ENCODE measurements at regions not wholly inside any gene's neighbourhood (a gene's known extent, or its start where the extent isn't known, plus 50 kb on each side); places are given as distances from the start of the nearest gene placed in this dataset.

- CTCF ChIA-PET = no interaction called here
- POLR2A ChIA-PET = no interaction called here
- H3K4me2 ChIP-seq (ENCODE audit: low read length) = no peak overlapping the region
- H3K9me2 ChIP-seq (ENCODE audit: insufficient read depth) = no peaks in the 10 kb centered on the region
- RAD21 ChIA-PET (ENCODE audit: low non-redundant PET in 1 of 2, low total read pairs in 2 of 2, uncharacterized antibody in 2 of 2, unreplicated experiment in 2 of 2) = no interaction called here
- DNase-seq (ENCODE audit: low read depth, low spot score) (no peak), ATAC-seq (no peak)
- no peaks in the 10 kb centered on the region for H3K4me1 ChIP-seq (ENCODE audit: control insufficient read depth in 1 of 2, insufficient read depth in 2 of 2, low read length in 2 of 2)
- no peak overlapping the region for H3K9ac ChIP-seq (ENCODE audit: low read length)
- H2AFZ ChIP-seq (ENCODE audit: low read depth, low read length, poor library complexity, severe bottlenecking) = no peak overlapping the region
- intact Hi-C loops (cut with micrococcal nuclease) = no loop called here
- no peaks in the 10 kb centered on the region for H3K36me3 ChIP-seq (ENCODE audit: control insufficient read depth in 1 of 2, insufficient read depth in 2 of 2, low read length in 2 of 2)
- H3K9me3 ChIP-seq (ENCODE audit: control insufficient read depth in 1 of 2, insufficient read depth in 1 of 2, low read depth in 1 of 2, low read length in 2 of 2) = no peaks in the 10 kb centered on the region
- no TSS peak for BruUV-seq (replicated peaks)
- no peaks in the 10 kb centered on the region for H3K79me2 ChIP-seq (ENCODE audit: insufficient read depth, low read length)
- TF ChIP-seq CTCF (IDR thresholded peaks at IDR 0.05 in 2 of 3, conservative IDR thresholded peaks at IDR 0.05 in 1 of 3; ENCODE audit: borderline replicate concordance in 1 of 3, insufficient read depth in 1 of 3, low read depth in 2 of 3, low read length in 2 of 3) = no peak
- no peak for TF ChIP-seq ELF1 (IDR thresholded peaks at IDR 0.05; ENCODE audit: borderline replicate concordance, low read depth)
- TF ChIP-seq SP1 (IDR thresholded peaks at IDR 0.05; ENCODE audit: low read depth) = no peak
- no peak for TF ChIP-seq EZH2phosphoT487 (IDR thresholded peaks at IDR 0.05; ENCODE audit: borderline replicate concordance)
- TF ChIP-seq FOSL1 (IDR thresholded peaks at IDR 0.05; ENCODE audit: low read depth) = no peak
- no peak for TF ChIP-seq YY1 (IDR thresholded peaks at IDR 0.05; ENCODE audit: extremely low read depth, insufficient replicate concordance, low read depth, low read length)
- TF ChIP-seq ZBTB33 (IDR thresholded peaks at IDR 0.05; ENCODE audit: extremely low read depth, insufficient replicate concordance, low read length) = no peak
- TF ChIP-seq SRF (IDR thresholded peaks at IDR 0.05; ENCODE audit: low read depth) = no peak
- no peak for TF ChIP-seq SIN3A (IDR thresholded peaks at IDR 0.05; ENCODE audit: low read depth)
- TF ChIP-seq CBX3 (IDR thresholded peaks at IDR 0.05; ENCODE audit: low read depth) = no peak
- no peak overlapping the region for H3K4me3 ChIP-seq (replicated peaks in 1 of 2; ENCODE audit: low read depth in 1 of 2, low read length in 2 of 2)
- peaks cover 73% of the 10 kb centered on the region for H3K27me3 ChIP-seq (ENCODE audit: insufficient read depth, low read length)
- no peak overlapping the region for H3K27ac ChIP-seq (ENCODE audit: low read depth, low read length)
- H4K20me1 ChIP-seq (ENCODE audit: insufficient read depth) = no peaks in the 10 kb centered on the region
These were observed 91.6 kb upstream of the LNX1 start for GRCh38 chr4:53682908-53683307.

Data from HCT116 (cell line).